GM21723 (cell line): ENCODE measurements at regions not wholly inside any gene's neighbourhood (a gene's known extent, or its start where the extent isn't known, plus 50 kb on each side); places are given as distances from the start of the nearest gene placed in this dataset.

Source experiments
- ATAC-seq: cut with Tn5 transposase; IDR thresholded peaks from one replicate; pipeline ENCODE4 v1.9.1; 2021; ENCODE audit warnings: mild to moderate bottlenecking, moderate library complexity; ENCODE audit not compliant: unreplicated experiment

GRCh38 chr5:37921452-37921851, 81.6 kb upstream of the GDNF start:
- no peak for ATAC-seq

- no peak for ATAC-seq
Measured at GRCh38 chr5:37918424-37918823, 78.6 kb upstream of the GDNF start.

- no peak for ATAC-seq
Measured at GRCh38 chr5:37916525-37916924, 76.7 kb upstream of the GDNF start.

GRCh38 chr5:37915097-37915736, 75.4 kb upstream of the GDNF start:
- ATAC-seq = peak; percentile 88

GRCh38 chr5:37909610-37910266, 69.9 kb upstream of the GDNF start:
- peak; percentile 87 for ATAC-seq

GRCh38 chr5:37906416-37906815, 66.6 kb upstream of the GDNF start:
- no peak for ATAC-seq

GRCh38 chr5:37905230-37905629, 65.4 kb upstream of the GDNF start:
- no peak for ATAC-seq

GRCh38 chr5:37902323-37902722, 62.5 kb upstream of the GDNF start:
- ATAC-seq = no peak

- no peak for ATAC-seq
Measured at GRCh38 chr5:37900692-37901091, 60.9 kb upstream of the GDNF start.

- no peak for ATAC-seq
Measured at GRCh38 chr5:37899037-37899436, 59.2 kb upstream of the GDNF start.

GRCh38 chr5:37896159-37896558, 56.3 kb upstream of the GDNF start:
- ATAC-seq = no peak

- no peak for ATAC-seq
Measured at GRCh38 chr5:37893434-37894134, 53.7 kb upstream of the GDNF start.

- no peak for ATAC-seq
Measured at GRCh38 chr5:37892586-37892985, 52.7 kb upstream of the GDNF start.

- no peak for ATAC-seq
Measured at GRCh38 chr5:37891832-37892231, 52.0 kb upstream of the GDNF start.

- ATAC-seq = no peak
Measured at GRCh38 chr5:37889612-37890317, 49.9 kb upstream of the GDNF start.
